ENCODE measurements at regions not wholly inside any gene's neighbourhood (a gene's known extent, or its start where the extent isn't known, plus 50 kb on each side); places are given as distances from the start of the nearest gene placed in this dataset.

- TF ChIP-seq NFRKB (IDR thresholded peaks at IDR 0.05) (no peak), FOXK2 (IDR thresholded peaks at IDR 0.05) (no peak), FOXM1 (IDR thresholded peaks at IDR 0.05; ENCODE audit: borderline replicate concordance) (no peak), BHLHE40 (IDR thresholded peaks at IDR 0.05; ENCODE audit: borderline replicate concordance) (no peak), SP1 (IDR thresholded peaks at IDR 0.05) (no peak), HDGF (IDR thresholded peaks at IDR 0.05; ENCODE audit: borderline replicate concordance) (no peak), CTBP1 (IDR thresholded peaks at IDR 0.05; ENCODE audit: borderline replicate concordance) (no peak)
Measured at GRCh38 chr4:43133566-43133965, 241.1 kb downstream of the GRXCR1 start.

Data from HEK293T (cell line).